ENCODE measurements at regions not wholly inside any gene's neighbourhood (a gene's known extent, or its start where the extent isn't known, plus 50 kb on each side); places are given as distances from the start of the nearest gene placed in this dataset.

DNA sequence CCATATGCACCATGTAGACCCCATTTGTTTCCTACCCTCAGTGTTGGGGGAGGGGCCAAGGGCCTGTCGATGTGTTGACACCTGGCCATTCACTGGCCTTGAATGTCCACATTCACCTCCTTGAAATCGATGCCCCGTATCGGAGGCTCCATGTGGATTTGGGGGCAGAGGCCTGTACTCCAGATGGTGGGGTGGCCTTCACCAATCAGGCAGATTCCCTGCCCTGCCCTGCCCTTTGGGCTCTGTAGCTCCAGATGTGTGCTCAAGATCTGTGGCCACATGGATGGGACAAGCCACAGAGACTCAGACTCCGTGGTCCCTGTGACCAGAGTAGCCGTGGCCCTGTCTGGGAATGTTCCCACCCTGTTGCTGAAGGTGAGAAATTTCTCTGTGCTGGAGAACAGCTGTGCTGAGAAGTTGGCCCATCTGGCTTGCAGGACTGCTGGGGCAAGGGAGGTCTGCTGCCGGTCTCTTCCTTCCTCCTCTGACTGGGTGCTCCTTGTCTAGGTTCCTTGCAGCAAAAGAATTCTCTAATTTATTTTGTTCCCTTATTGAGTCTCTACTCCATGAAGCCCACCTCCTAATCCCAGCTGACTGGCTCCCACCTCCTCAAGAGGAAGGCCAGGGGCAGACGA, 221.3 kb downstream of the SEC14L1 start:
- ChIA-PET POLR2A (interaction anchor here (0.6 kb wide), 1 partner anchor 9 kb away, joined by 3 read pairs; no protein-coding TSS in a partner anchor), CTCF (no interaction called here)
- intact Hi-C loops (cut with micrococcal nuclease), result no loop called here
- no peak overlapping the region for H3K4me3 Mint-ChIP-seq
- no peaks in the 10 kb centered on the region for H3K9me3 Mint-ChIP-seq
- ATAC-seq (ENCODE audit: low read depth), result no peak
- DNase-seq, result no peak
- no peaks in the 10 kb centered on the region for H3K27me3 Mint-ChIP-seq
- no peaks in the 10 kb centered on the region for H3K36me3 Mint-ChIP-seq (ENCODE audit: low read depth)
- TF ChIP-seq, protein P1, sequence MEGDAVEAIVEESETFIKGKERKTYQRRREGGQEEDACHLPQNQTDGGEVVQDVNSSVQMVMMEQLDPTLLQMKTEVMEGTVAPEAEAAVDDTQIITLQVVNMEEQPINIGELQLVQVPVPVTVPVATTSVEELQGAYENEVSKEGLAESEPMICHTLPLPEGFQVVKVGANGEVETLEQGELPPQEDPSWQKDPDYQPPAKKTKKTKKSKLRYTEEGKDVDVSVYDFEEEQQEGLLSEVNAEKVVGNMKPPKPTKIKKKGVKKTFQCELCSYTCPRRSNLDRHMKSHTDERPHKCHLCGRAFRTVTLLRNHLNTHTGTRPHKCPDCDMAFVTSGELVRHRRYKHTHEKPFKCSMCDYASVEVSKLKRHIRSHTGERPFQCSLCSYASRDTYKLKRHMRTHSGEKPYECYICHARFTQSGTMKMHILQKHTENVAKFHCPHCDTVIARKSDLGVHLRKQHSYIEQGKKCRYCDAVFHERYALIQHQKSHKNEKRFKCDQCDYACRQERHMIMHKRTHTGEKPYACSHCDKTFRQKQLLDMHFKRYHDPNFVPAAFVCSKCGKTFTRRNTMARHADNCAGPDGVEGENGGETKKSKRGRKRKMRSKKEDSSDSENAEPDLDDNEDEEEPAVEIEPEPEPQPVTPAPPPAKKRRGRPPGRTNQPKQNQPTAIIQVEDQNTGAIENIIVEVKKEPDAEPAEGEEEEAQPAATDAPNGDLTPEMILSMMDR (IDR thresholded peaks at IDR 0.05), result no peak
- H3K27ac Mint-ChIP-seq, result no peak overlapping the region
- H3K4me1 Mint-ChIP-seq, result peaks cover 41% of the 10 kb centered on the region

DNA sequence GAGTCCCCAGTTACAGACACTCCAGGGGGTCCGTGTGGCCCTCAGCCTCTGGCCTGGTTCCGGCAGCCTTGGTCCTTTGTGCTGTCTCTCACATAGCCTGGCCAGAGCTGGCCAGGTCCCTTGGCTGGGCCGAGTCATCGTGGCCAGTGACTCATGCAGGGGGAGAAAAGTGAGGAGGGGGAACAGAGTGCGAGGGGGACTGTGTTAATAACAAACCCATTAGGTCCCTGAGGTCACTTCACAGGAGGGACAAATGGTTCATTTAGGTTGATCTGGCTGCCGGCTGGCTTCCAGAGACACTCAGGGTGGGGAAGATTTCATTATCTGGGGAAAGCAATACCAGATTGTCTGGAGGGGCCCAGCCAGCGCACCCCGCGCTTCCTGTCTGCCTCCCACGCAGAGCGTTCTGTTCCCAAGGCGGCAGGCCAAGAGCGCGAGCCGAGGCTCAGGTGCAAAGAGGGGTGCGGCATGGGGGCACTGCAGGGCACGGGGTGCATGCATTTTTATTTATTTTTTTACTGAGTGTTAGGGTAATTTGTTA, 223.1 kb downstream of the SEC14L1 start:
- H3K27me3 Mint-ChIP-seq, result no peaks in the 10 kb centered on the region
- ChIA-PET POLR2A (no interaction called here), CTCF (no interaction called here)
- intact Hi-C loops (cut with micrococcal nuclease), result no loop called here
- no peak overlapping the region for H3K4me3 Mint-ChIP-seq
- H3K9me3 Mint-ChIP-seq, result no peaks in the 10 kb centered on the region
- no peak overlapping the region for H3K27ac Mint-ChIP-seq
- DNase-seq (no peak), ATAC-seq (ENCODE audit: low read depth) (no peak)
- H3K4me1 Mint-ChIP-seq, result peaks cover 41% of the 10 kb centered on the region
- no peaks in the 10 kb centered on the region for H3K36me3 Mint-ChIP-seq (ENCODE audit: low read depth)
- TF ChIP-seq, protein P1 (IDR thresholded peaks at IDR 0.05), result no peak

DNA sequence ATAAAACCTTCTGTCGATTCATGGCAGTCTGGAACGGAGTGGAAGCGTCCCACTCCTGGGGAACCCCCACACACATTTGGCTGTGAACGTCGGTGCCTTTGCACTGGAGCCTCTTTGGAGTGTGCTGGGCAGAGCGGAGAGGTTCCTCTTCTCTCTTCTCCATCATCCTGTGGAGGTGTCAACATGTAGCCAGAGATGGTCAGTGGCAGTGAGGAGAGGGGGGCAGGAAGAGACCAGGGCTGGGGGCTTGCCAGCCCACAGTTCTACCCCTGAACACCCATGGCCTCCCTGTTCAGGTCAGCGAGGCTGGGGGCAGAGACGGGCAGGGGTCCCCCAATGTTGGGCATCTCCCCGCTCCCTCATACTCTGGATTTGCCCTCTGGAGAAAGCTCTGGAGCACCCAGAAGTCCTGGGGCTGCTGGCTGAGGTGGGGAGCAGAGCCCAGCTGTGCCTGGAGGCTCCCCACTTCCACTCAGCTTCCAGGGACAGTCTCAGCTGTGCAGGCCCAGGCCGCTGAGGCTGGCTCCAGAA, 223.7 kb downstream of the SEC14L1 start:
- DNase-seq (no peak), ATAC-seq (ENCODE audit: low read depth) (no peak)
- Mint-ChIP-seq H3K4me3 (no peak overlapping the region), H3K27ac (no peak overlapping the region), H3K9me3 (no peaks in the 10 kb centered on the region), H3K4me1 (peaks cover 41% of the 10 kb centered on the region), H3K36me3 (ENCODE audit: low read depth) (no peaks in the 10 kb centered on the region), H3K27me3 (no peaks in the 10 kb centered on the region)
- POLR2A ChIA-PET, result no interaction called here
- TF ChIP-seq, protein P1 (IDR thresholded peaks at IDR 0.05), result no peak
- intact Hi-C loops (cut with micrococcal nuclease), result no loop called here
- CTCF ChIA-PET, result no interaction called here

DNA sequence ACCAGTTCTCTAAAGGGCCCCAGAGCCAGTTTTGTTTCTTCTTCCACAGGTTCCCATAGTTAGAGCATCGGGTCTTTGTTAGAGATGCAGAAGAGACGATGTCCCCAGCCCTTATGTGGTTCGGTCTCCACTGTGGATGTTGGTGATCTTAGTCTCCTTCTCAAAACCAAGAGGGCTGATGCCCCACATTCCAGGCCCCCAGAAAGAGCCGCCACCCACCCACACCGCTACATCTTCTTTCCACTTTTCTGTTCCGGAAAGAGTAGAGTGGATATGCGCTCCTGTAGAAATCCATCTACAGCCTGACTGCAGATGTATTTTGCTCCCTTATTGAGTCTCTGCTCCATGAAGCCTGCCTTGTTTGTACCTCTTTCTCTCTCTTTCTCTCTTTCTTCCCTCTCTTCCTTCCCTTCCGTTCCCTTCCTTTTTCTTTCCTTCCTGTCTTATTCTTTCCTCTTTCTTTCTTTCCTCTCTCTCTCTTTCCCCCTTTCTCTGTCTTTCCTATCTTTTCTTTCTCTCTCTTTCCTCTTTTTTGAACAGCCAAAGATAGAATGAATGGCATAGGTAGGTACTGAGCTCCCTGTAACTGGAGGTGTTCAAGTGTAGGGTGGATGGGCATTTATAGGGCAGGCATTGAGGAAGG, 224.3 kb downstream of the SEC14L1 start:
- intact Hi-C loops (cut with micrococcal nuclease), result no loop called here
- Mint-ChIP-seq H3K4me1 (peaks cover 41% of the 10 kb centered on the region), H3K9me3 (no peaks in the 10 kb centered on the region), H3K27ac (peak overlapping the region; percentile 2), H3K27me3 (no peaks in the 10 kb centered on the region), H3K4me3 (no peak overlapping the region), H3K36me3 (ENCODE audit: low read depth) (no peaks in the 10 kb centered on the region)
- no peak for DNase-seq
- ChIA-PET CTCF (interaction anchor here (0.7 kb wide), 1 partner anchor 40 kb away, joined by 3 read pairs; no protein-coding TSS in a partner anchor), POLR2A (no interaction called here)
- TF ChIP-seq, protein P1 (IDR thresholded peaks at IDR 0.05), result no peak
- no peak for ATAC-seq (ENCODE audit: low read depth)

DNA sequence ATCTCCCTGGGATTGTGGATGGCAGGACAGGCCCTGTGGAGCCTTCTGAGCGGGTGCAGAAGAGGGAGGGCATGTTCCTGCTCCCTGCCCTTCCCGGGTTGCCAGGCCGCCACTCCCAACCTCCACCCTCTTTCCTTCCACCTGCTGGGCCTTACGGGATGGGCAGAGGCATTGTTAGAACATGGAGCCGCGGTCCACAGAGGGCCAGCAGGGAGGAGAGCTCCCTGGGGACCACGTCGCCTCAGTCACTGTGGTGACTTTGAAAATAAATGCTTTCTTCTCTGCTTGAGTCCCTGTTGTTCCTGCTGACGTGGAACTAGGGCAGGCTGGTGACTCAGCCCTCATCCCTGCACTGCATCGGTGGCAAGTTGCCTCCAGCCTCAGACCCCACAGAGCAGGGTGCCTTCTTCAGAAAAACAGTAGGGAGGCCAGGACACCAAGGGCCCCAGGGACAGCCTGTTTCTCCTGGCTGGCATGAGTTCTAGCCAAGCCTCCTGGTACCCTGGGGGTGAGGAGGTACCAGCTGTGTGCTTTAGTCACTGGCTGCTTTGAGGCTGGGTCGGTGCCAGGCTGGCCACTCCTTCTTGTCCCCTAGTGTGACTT, 224.9 kb downstream of the SEC14L1 start:
- Mint-ChIP-seq H3K36me3 (ENCODE audit: low read depth) (no peaks in the 10 kb centered on the region), H3K27me3 (no peaks in the 10 kb centered on the region), H3K9me3 (no peaks in the 10 kb centered on the region), H3K4me1 (peaks cover 41% of the 10 kb centered on the region), H3K4me3 (no peak overlapping the region), H3K27ac (peak overlapping the region; percentile 2)
- intact Hi-C loops (cut with micrococcal nuclease), result no loop called here
- CTCF ChIA-PET, result interaction anchor here (0.7 kb wide), 1 partner anchor 41 kb away, joined by 3 read pairs; no protein-coding TSS in a partner anchor
- TF ChIP-seq, protein P1 (IDR thresholded peaks at IDR 0.05), result no peak
- POLR2A ChIA-PET, result no interaction called here
- no peak for DNase-seq
- peak; percentile 23 for ATAC-seq (ENCODE audit: low read depth)

Measured in activated B cell treated with CpG ODN at 0.5 μM for 24 hours (primary cell).